H1 (cell line): ENCODE measurements at regions not wholly inside any gene's neighbourhood (a gene's known extent, or its start where the extent isn't known, plus 50 kb on each side); places are given as distances from the start of the nearest gene placed in this dataset.

ENCODE experiments used
- CTCF ChIA-PET: fragments of 300-600 bp; sonication (Branson Sonifier 250); formaldehyde crosslinking; loops from one replicate; lab custom pipeline; 2021; ENCODE audit not compliant: partially characterized antibody; lab: Charles Lee
- POLR2A ChIA-PET: fragments of 300-600 bp; sonication (Branson Sonifier 250); formaldehyde crosslinking; loops from one replicate; lab custom pipeline; 2021; ENCODE audit warnings: inconsistent platforms; ENCODE audit not compliant: partially characterized antibody; lab: Charles Lee
- DNase-seq, 2 experiments: peaks; one replicate each; pipeline versions ENCODE4 v3.0.0 to v3.0.0-alpha.2; 2010 to 2022; ENCODE audit warnings: low spot score in 2 of 2, low read depth in 1 of 2, mixed read lengths in 1 of 2
- FAIRE-seq: peaks from 2 replicates; lab custom pipeline; 2011; peaks lifted over from hg19 to GRCh38; lab: Jason Lieb, UNC
- H2AFZ ChIP-seq: 2 replicates; pipeline ENCODE4 v1.8.1; 2012; ENCODE audit warnings: low read length, inconsistent platforms
- H2AK5ac ChIP-seq: 2 replicates; pipeline ENCODE4 v1.6.1; 2013; ENCODE audit warnings: low read depth, low read length
- H2BK120ac ChIP-seq: replicated peaks from 2 replicates; pipeline ENCODE3; 2013; ENCODE audit warnings: low read depth, low read length, inconsistent platforms
- H2BK12ac ChIP-seq: 2 replicates; pipeline ENCODE4 v1.6.1; 2013; ENCODE audit warnings: low read depth, low read length
- H2BK15ac ChIP-seq: 2 replicates; pipeline ENCODE4 v1.6.1; 2013; ENCODE audit warnings: low read length
- H2BK20ac ChIP-seq: 2 replicates; pipeline ENCODE4 v1.6.1; 2013; ENCODE audit warnings: low read length
- H2BK5ac ChIP-seq: 2 replicates; pipeline ENCODE4 v1.6.1; 2013; ENCODE audit warnings: low read depth, low read length
- H3K14ac ChIP-seq: 2 replicates; pipeline ENCODE4 v1.6.1; 2013; ENCODE audit warnings: inconsistent platforms; ENCODE audit not compliant: insufficient read length
- H3K18ac ChIP-seq: 2 replicates; pipeline ENCODE4 v1.6.1; 2013; ENCODE audit warnings: low read length; ENCODE audit errors: extremely low read depth
- H3K23ac ChIP-seq: 2 replicates; pipeline ENCODE4 v1.6.1; 2013; ENCODE audit warnings: inconsistent platforms; ENCODE audit not compliant: insufficient read length
- H3K23me2 ChIP-seq: 2 replicates; pipeline ENCODE4 v1.6.1; 2013; ENCODE audit warnings: low read depth, low read length
- H3K27ac ChIP-seq: 2 replicates; pipeline ENCODE4 v1.6.1; 2011; ENCODE audit warnings: low read depth, low read length, inconsistent platforms
- H3K27me3 ChIP-seq, 4 experiments: replicated peaks in 1 of 4; 1 replicate in 1 of 4; 2 replicates in 3 of 4; pipeline versions ENCODE4 v1.6.1 to v1.8.1; 2011 to 2013; ENCODE audit warnings: low read length in 3 of 4, mild to moderate bottlenecking in 3 of 4, inconsistent platforms in 2 of 4, mixed read lengths in 2 of 4, moderate library complexity in 1 of 4; ENCODE audit not compliant: control insufficient read depth in 3 of 4, insufficient read depth in 3 of 4; ENCODE audit errors: extremely low read depth in 1 of 4
- H3K36me3 ChIP-seq, 4 experiments: 2 replicates each; pipeline versions ENCODE4 v1.6.1 to v1.8.1; 2011 to 2013; ENCODE audit warnings: mild to moderate bottlenecking in 4 of 4, low read length in 3 of 4, moderate library complexity in 2 of 4, control low read depth in 1 of 4, inconsistent platforms in 1 of 4; ENCODE audit not compliant: insufficient read depth in 4 of 4, control insufficient read depth in 2 of 4
- H3K4ac ChIP-seq: replicated peaks from 2 replicates; pipeline ENCODE3; 2013; ENCODE audit warnings: low read length, low read depth, mixed read lengths, inconsistent platforms; ENCODE audit not compliant: insufficient read length
- H3K4me1 ChIP-seq, 4 experiments: replicated peaks in 1 of 4; 1 replicate in 1 of 4; 2 replicates in 3 of 4; pipeline versions ENCODE4 v1.6.1 to v1.8.1; 2011 to 2013; ENCODE audit warnings: low read length in 3 of 4, inconsistent platforms in 2 of 4, mixed read lengths in 1 of 4; ENCODE audit not compliant: insufficient read depth in 4 of 4, control insufficient read depth in 3 of 4
- H3K4me2 ChIP-seq, 2 experiments: 2 replicates each; pipeline versions ENCODE4 v1.6.1 to v1.8.1; 2011 to 2013; ENCODE audit warnings: low read depth in 2 of 2, low read length in 2 of 2, control low read depth in 1 of 2, inconsistent platforms in 1 of 2, mild to moderate bottlenecking in 1 of 2; ENCODE audit not compliant: insufficient read depth in 1 of 2
- H3K4me3 ChIP-seq, 4 experiments: fragments of 200-600, 300-600 bp in 1 of 4; sonication (generic), shearing (Covaris generic), sonication (Bioruptor Twin) in 1 of 4; 2 replicates each; pipeline versions ENCODE4 v1.5.1 to v1.8.1; 2011 to 2016; ENCODE audit warnings: low read length in 4 of 4, low read depth in 3 of 4, control low read depth in 2 of 4, inconsistent platforms in 2 of 4, mild to moderate bottlenecking in 2 of 4, mixed read lengths in 1 of 4, moderate library complexity in 1 of 4; ENCODE audit not compliant: insufficient read depth in 2 of 4; ENCODE audit errors: extremely low read depth in 1 of 4
- H3K56ac ChIP-seq: replicated peaks from 2 replicates; pipeline ENCODE3; 2013; ENCODE audit warnings: low read depth, mild to moderate bottlenecking, mixed read lengths, low read length, inconsistent platforms; ENCODE audit not compliant: insufficient read length
- H3K79me1 ChIP-seq: 2 replicates; pipeline ENCODE4 v1.6.1; 2013; ENCODE audit warnings: low read depth, low read length, control low read depth
- H3K79me2 ChIP-seq, 2 experiments: 2 replicates each; pipeline versions ENCODE4 v1.6.1 to v1.8.1; 2012 to 2013; ENCODE audit warnings: low read length in 2 of 2, mild to moderate bottlenecking in 2 of 2, inconsistent platforms in 1 of 2; ENCODE audit not compliant: insufficient read depth in 2 of 2, control insufficient read depth in 1 of 2
- H3K9ac ChIP-seq, 4 experiments: replicated peaks in 1 of 4; 1 replicate in 1 of 4; 2 replicates in 3 of 4; pipeline versions ENCODE4 v1.6.1 to v1.8.1; 2011 to 2013; ENCODE audit warnings: low read depth in 3 of 4, low read length in 3 of 4, control low read depth in 2 of 4, mild to moderate bottlenecking in 2 of 4, moderate library complexity in 2 of 4, inconsistent platforms in 1 of 4; ENCODE audit errors: extremely low read depth in 1 of 4
- H3K9me3 ChIP-seq, 2 experiments: 2 replicates each; pipeline versions ENCODE4 v1.6.1 to v1.8.1; 2012 to 2013; ENCODE audit warnings: mild to moderate bottlenecking in 2 of 2, moderate library complexity in 2 of 2, control low read depth in 1 of 2, inconsistent platforms in 1 of 2, low read depth in 1 of 2, low read length in 1 of 2, mixed read lengths in 1 of 2; ENCODE audit not compliant: insufficient read depth in 2 of 2
- H4K20me1 ChIP-seq, 2 experiments: replicated peaks in 1 of 2; 2 replicates each; pipeline versions ENCODE3 to v1.8.1; 2011 to 2013; ENCODE audit warnings: inconsistent platforms in 2 of 2, low read length in 2 of 2, mild to moderate bottlenecking in 1 of 2; ENCODE audit not compliant: insufficient read depth in 2 of 2, control insufficient read depth in 1 of 2
- H4K5ac ChIP-seq: 2 replicates; pipeline ENCODE4 v1.6.1; 2013; ENCODE audit warnings: low read length, low read depth, mixed read lengths, inconsistent platforms; ENCODE audit not compliant: insufficient read length
- H4K8ac ChIP-seq: 2 replicates; pipeline ENCODE4 v1.8.0; 2013; ENCODE audit warnings: mild to moderate bottlenecking, moderate library complexity, low read length, inconsistent platforms; ENCODE audit not compliant: insufficient read depth; ENCODE audit errors: extremely low read depth
- H4K91ac ChIP-seq: replicated peaks from 2 replicates; pipeline ENCODE3; 2013; ENCODE audit warnings: low read length, mixed read lengths, inconsistent platforms; ENCODE audit not compliant: insufficient read length
- ASH2L ChIP-seq: fragments of 200-600, 300-600 bp; sonication (generic); IDR thresholded peaks from one replicate; pipeline ENCODE4 v1.7.1; 2017; ENCODE audit warnings: low read length
- ATF3 ChIP-seq: IDR thresholded peaks from 2 replicates; pipeline ENCODE4 v1.6.1; 2011; ENCODE audit warnings: low read depth, mild to moderate bottlenecking, low read length; ENCODE audit not compliant: insufficient read depth
- BCL11A ChIP-seq, 2 experiments: IDR thresholded peaks; one replicate each; pipeline ENCODE4 v1.6.1; 2011; ENCODE audit warnings: low read depth in 2 of 2, low read length in 2 of 2, mild to moderate bottlenecking in 2 of 2
- CBX5 ChIP-seq: fragments of 300-800, 300-1000 bp; sonication (generic); IDR thresholded peaks from 2 replicates; pipeline ENCODE4 v1.7.1; 2016; ENCODE audit warnings: antibody characterized with exemption, low read length, low read depth
- CTBP2 ChIP-seq: IDR thresholded peaks from 2 replicates; pipeline ENCODE4 v1.7.0; 2011; ENCODE audit warnings: borderline replicate concordance, mild to moderate bottlenecking, moderate library complexity, mixed read lengths, low read length; ENCODE audit not compliant: insufficient read depth, insufficient read length
- HDAC2 ChIP-seq, 2 experiments: fragments of 300-600 bp in 1 of 2; sonication (generic) in 1 of 2; IDR thresholded peaks; 2 replicates each; pipeline ENCODE4 v1.6.1; 2011 to 2012; ENCODE audit warnings: low read depth in 2 of 2, low read length in 2 of 2, mild to moderate bottlenecking in 2 of 2, moderate library complexity in 2 of 2, borderline replicate concordance in 1 of 2, inconsistent platforms in 1 of 2
- KDM4A ChIP-seq: IDR thresholded peaks from one replicate; pipeline ENCODE4 v1.7.1; 2012; ENCODE audit warnings: low read depth, mild to moderate bottlenecking, moderate library complexity, low read length, inconsistent platforms; ENCODE audit not compliant: severe bottlenecking
- MAFK ChIP-seq: IDR thresholded peaks from 2 replicates; pipeline ENCODE4 v1.6.1; 2012; ENCODE audit warnings: low read depth, mild to moderate bottlenecking, improper control_type of control experiment, low read length
- RBBP5 ChIP-seq: IDR thresholded peaks from 2 replicates; pipeline ENCODE4 v1.7.1; 2012; ENCODE audit warnings: low read depth, mild to moderate bottlenecking, inconsistent platforms, low read length, moderate library complexity, borderline replicate concordance
- RNF2 ChIP-seq: fragments of 200-900, 300-1000 bp; sonication (generic); IDR thresholded peaks from 2 replicates; pipeline ENCODE4 v1.7.1; 2016; ENCODE audit warnings: borderline replicate concordance, low read depth, mild to moderate bottlenecking, antibody characterized with exemption, low read length; ENCODE audit not compliant: poor library complexity, severe bottlenecking; ENCODE audit errors: missing control alignments
- RXRA ChIP-seq: IDR thresholded peaks from 2 replicates; pipeline ENCODE4 v1.6.1; 2011; ENCODE audit warnings: low read depth, mild to moderate bottlenecking, low read length, moderate library complexity; ENCODE audit not compliant: insufficient read depth
- SIX5 ChIP-seq: IDR thresholded peaks from 2 replicates; pipeline ENCODE4 v1.6.1; 2011; ENCODE audit warnings: mild to moderate bottlenecking, low read depth, low read length
- TBP ChIP-seq: IDR thresholded peaks from 2 replicates; pipeline ENCODE4 v1.6.1; 2011; ENCODE audit warnings: low read depth, low read length, improper control_type of control experiment
- WGBS, 2 experiments: shearing (Covaris generic) in 1 of 2; methylation state at CpG; one replicate each; pipeline versions ENCODE4 v1.1.6 to v1.1.7; 2013 to 2015; ENCODE audit warnings: low lambda C conversion rate in 2 of 2, mixed read lengths in 2 of 2, inconsistent platforms in 1 of 2, low coverage in 1 of 2, missing lambda C conversion rate in 1 of 2; ENCODE audit not compliant: insufficient replicate concordance in 2 of 2, insufficient coverage in 1 of 2, insufficient read length in 1 of 2; ENCODE audit errors: extremely low coverage in 1 of 2, missing lambda C conversion rate in 1 of 2; 5-methylcytosine and 5-hydroxymethylcytosine counted together

DNA sequence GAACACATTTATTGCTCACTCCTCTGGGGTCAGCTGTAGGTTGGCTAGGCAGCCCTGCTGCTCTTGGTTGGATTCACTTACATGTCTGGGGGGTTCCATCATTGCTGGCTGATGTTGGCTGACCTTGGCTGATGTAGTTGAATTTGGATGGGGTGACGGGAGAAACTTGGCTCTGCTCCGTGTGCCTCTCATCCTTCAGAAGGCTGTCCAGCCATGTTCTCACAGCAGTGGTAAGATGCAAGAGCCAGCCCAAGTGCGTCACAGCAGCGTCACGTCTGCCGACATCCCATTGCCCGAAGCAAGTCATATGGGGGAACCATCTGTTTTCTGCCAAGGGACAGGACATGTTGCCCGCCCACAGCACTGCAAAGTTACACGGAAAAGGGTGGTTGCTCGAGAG is 613.5 kb downstream of the MATN1 start:
- ChIA-PET POLR2A (no interaction called here), CTCF (interaction anchor here (0.6 to 3.2 kb wide), 12 partner anchors 10 to 731 kb away, joined by 3 to 19 read pairs (median 6); no protein-coding TSS in a partner anchor)
- Histone ChIP-seq H3K4me3 (no peak overlapping the region), H2BK20ac (no peak overlapping the region), H4K91ac (no peak overlapping the region), H4K20me1 (no peaks in the 10 kb centered on the region), H3K4ac (no peak overlapping the region), H3K9me3 (no peaks in the 10 kb centered on the region), H2BK15ac (no peak overlapping the region), H2BK12ac (no peak overlapping the region), H3K18ac (no peak overlapping the region), H3K56ac (no peak overlapping the region), H3K79me1 (no peaks in the 10 kb centered on the region), H3K27ac (no peak overlapping the region), H2BK120ac (no peak overlapping the region), H3K36me3 (no peaks in the 10 kb centered on the region), H2AK5ac (no peak overlapping the region), H3K23ac (no peak overlapping the region), H4K8ac (no peak overlapping the region), H2AFZ (no peak overlapping the region), H3K14ac (no peak overlapping the region), H4K5ac (no peak overlapping the region), H3K79me2 (no peaks in the 10 kb centered on the region), H3K4me2 (no peak overlapping the region), H3K4me1 (no peaks in the 10 kb centered on the region), H3K23me2 (no peaks in the 10 kb centered on the region), H2BK5ac (no peak overlapping the region), H3K9ac (no peak overlapping the region), H3K27me3 (no peaks in the 10 kb centered on the region)
- DNase-seq (no peak), FAIRE-seq (no peak)
- 83% methylated on average over 10 of the region's 10 CpGs; no CpG with 5 or more reads in 1 of the 2 experiments for WGBS, 2 experiments
- TF ChIP-seq HDAC2 (IDR thresholded peaks at IDR 0.05; ENCODE audit: borderline replicate concordance in 1 of 2, low read depth in 2 of 2, low read length in 2 of 2), result no peak
- no peak for TF ChIP-seq KDM4A
- no peak for TF ChIP-seq RNF2
- TF ChIP-seq SIX5, result no peak
- no peak for TF ChIP-seq RBBP5
- no peak for TF ChIP-seq ATF3
- no peak for TF ChIP-seq CTBP2
- TF ChIP-seq TBP, result no peak
- no peak for TF ChIP-seq BCL11A (IDR thresholded peaks at IDR 0.05; ENCODE audit: low read depth in 2 of 2, low read length in 2 of 2)
- no peak for TF ChIP-seq ASH2L
- no peak for TF ChIP-seq CBX5
- no peak for TF ChIP-seq MAFK
- no peak for TF ChIP-seq RXRA
